ENCODE measurements at regions not wholly inside any gene's neighbourhood (a gene's known extent, or its start where the extent isn't known, plus 50 kb on each side); places are given as distances from the start of the nearest gene placed in this dataset.

DNA sequence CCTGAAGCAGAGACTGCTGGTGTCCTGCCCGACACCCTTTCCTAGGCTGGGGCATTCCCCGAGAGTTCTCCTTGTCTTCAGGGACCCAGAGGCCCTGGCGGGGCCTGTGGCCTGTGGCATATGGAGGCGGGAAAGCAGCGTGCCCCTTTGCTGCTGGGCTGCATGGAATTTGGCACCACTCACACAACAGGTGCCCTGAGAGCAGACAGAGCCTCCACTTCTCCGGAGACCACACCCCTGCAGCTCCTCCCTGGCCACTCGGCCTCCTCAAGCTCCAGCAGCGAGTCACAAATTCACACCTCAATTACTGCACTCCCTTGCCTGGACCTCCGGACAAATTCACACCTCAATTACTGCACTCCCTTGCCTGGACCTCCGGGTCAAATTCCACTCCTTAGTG lies 1375.2 kb downstream of the TBC1D22A start:
- no peak for DNase-seq

GRCh38 chr22:48135592-48135991 lies 1373.1 kb downstream of the TBC1D22A start:
- no peak for DNase-seq

DNA sequence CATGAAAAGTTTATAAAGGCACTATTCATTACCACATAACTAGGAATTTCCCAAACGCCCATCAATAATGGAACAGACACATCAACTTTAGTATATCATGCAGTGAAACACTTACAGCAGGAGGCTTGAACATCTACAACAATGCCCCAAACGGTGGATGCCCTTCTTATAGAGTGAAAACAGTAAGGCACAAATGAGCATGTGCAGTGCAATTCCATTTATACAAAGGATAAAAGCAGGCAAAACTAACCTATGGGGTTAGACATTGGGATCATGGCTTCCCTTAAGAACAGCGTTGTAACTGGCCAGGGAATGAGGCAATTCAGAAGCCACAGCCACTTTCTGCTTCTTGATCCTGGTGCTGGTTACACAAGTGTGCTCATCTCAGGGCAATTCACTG lies 1363.0 kb downstream of the TBC1D22A start:
- no peak for DNase-seq

- DNase-seq = no peak
Observed at GRCh38 chr22:48121984-48122383, 1359.5 kb downstream of the TBC1D22A start.

DNA sequence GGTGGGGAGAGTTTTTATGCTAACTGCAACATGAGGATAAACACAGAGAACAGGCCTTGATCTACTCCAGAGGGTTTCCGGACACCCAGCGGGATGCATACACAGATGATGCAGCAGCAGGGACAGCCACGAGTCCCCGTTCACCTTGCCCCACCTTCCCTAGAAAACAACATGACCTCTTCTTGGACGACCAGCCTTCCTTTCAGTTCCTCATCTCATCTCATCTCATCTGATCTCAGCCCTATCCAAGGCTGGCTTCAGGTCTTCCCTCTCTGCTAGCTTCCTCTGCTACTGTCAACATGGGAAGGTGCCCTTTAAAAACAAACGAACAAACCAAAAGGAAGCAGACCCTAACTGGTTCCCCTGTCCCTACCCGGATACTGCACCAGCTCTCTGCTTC lies 1356.2 kb downstream of the TBC1D22A start:
- no peak for DNase-seq

DNA sequence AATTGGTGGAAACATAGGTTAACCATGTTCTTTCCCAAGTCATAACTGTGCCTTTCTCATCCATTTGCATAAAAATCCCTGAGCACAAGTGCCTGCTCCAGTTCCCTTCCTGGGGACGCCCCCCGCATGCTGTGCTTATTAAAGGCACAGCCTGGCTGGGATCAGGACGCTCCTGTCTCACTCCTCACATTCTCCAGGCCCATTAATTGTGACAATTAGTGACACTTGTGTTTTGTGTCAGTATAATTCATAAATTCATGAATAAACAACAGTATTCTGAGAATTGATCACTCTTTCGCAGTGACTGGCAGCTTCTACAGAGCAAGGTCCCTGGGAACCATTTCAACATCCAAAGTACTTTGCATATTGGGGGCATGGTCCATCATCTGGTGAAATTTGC lies 1354.4 kb downstream of the TBC1D22A start:
- no peak for DNase-seq

GRCh38 chr22:48112687-48113521 lies 1350.5 kb downstream of the TBC1D22A start:
- DNase-seq = peak; percentile 36

GRCh38 chr22:48106715-48107259 lies 1344.3 kb downstream of the TBC1D22A start:
- DNase-seq = no peak

DNA sequence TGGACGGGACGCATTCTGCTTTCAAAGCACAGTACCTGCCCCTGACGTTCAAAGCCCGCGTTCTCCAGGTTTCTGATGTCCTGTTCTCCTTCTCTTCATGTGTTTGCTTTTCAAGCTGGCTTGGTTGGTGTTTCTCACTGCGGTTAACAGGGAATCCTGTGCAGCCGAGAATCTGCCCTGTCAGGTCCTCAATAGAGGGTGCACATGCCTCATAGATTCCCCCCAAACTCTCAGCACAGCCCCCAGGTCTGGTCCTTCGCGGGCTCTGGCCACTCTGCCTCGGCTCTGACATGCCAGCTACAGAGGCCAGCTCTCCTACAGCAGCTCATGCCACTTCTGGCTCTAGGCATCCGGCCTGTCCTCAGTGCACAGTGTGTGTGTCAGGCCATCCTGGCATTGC lies 1343.8 kb downstream of the TBC1D22A start:
- no peak for DNase-seq

- no peak for DNase-seq
Observed at GRCh38 chr22:48105259-48105658, 1342.8 kb downstream of the TBC1D22A start.

DNA sequence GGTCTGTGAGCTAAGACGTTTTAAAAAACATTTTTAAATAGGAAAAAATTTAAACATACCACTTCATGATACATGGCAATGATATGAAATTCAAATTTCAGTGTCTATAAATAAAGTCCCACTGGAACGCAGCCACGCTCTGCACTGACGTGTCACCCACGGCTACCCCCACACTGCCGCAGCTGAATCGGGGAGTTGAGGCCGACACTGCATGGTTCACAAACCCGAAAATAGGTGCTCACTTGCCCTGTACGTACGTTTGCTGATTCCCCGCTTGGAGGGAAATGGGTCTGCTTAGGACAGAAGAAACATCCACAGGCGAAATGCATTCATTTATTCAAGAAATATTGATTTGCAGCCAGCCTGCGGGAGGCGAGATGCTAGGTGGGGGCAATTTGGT lies 1342.3 kb downstream of the TBC1D22A start:
- no peak for DNase-seq

- no peak for DNase-seq
Observed at GRCh38 chr22:48104102-48104738, 1341.8 kb downstream of the TBC1D22A start.

- no peak for DNase-seq
Observed at GRCh38 chr22:48103126-48103875, 1340.9 kb downstream of the TBC1D22A start.

- no peak for DNase-seq
Observed at GRCh38 chr22:48102581-48102980, 1340.1 kb downstream of the TBC1D22A start.

GRCh38 chr22:48101704-48102103 lies 1339.3 kb downstream of the TBC1D22A start:
- DNase-seq = no peak

DNA sequence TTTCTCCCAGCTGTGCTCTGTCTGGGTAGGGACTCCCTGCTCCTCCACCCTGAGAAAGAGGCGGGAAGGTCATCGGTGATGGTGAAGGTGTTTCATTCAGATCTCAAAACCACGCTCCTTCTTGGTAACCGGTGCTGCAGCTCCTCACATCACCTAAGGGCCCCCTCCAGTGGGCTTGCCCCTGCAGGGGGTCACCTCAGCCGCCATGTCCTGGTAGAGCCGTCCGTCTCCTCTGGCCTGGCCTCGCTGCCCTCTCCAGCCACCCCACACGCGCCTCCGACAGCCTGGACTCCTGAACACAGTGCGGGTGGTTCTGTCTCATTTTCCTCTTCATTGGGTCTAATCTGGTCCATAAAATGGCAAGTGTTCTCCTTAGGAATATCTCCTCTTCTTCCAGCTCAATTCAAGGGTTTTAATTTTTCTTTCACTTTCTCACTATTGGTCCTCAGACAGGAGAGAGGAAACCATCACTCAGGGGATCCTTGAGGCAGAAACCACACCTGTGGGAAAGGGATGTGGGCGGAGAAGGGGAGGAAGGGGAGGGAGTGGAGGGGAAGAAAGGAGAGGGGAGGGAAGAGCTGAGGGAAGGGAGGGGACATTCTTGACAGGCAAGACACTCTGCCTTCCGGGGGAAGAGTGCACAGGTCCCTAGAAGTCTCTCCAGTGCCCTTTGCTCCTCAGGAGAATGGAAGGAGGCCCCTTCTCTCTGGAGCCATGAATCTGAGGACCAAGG lies 1338.4 kb downstream of the TBC1D22A start:
- no peak for DNase-seq

GRCh38 chr22:48099671-48100070 lies 1337.2 kb downstream of the TBC1D22A start:
- DNase-seq = no peak

DNA sequence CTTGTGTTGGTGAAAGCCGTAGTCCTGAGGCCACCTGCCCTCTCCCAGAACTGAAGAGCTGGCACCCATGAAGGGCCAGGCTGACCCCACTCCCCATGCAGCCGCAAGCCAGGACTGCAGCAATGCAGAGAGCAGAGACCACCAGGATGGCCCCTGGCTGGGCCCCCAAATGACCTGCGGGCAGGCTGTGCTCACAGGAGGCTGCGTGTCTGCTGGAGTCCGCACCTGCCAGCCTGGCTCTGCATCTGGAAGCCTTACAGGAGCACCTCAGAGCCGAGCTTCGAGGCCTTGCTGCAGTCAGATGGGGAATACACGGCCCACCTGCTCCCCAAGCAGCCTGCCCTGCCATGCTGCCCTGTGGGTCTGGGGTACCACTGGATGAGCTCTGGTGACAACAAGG lies 1336.8 kb downstream of the TBC1D22A start:
- DNase-seq = no peak

GRCh38 chr22:48098921-48099245 lies 1336.4 kb downstream of the TBC1D22A start:
- DNase-seq = no peak

GRCh38 chr22:48098243-48098920 lies 1335.9 kb downstream of the TBC1D22A start:
- DNase-seq = peak; percentile 88

GRCh38 chr22:48097723-48098122 lies 1335.3 kb downstream of the TBC1D22A start:
- DNase-seq = no peak
